PFSK-1 (cell line): ENCODE measurements at regions not wholly inside any gene's neighbourhood (a gene's known extent, or its start where the extent isn't known, plus 50 kb on each side); places are given as distances from the start of the nearest gene placed in this dataset.

Experiments
- FOXP2 ChIP-seq: optimal IDR thresholded peaks from 2 replicates; pipeline ENCODE3; 2011; ENCODE audit warnings: borderline replicate concordance, control low read depth, inconsistent platforms; ENCODE audit not compliant: insufficient read depth; ENCODE audit errors: extremely low read length, extremely low read depth
- POLR2AphosphoS5 ChIP-seq: IDR thresholded peaks from 2 replicates; pipeline ENCODE4 v1.6.1; 2012; ENCODE audit warnings: low read depth, mild to moderate bottlenecking, control low read depth, low read length, moderate library complexity
- SIN3A ChIP-seq: IDR thresholded peaks from 2 replicates; pipeline ENCODE4 v1.6.1; 2012; ENCODE audit warnings: mild to moderate bottlenecking, low read length, moderate library complexity, borderline replicate concordance; ENCODE audit not compliant: insufficient read depth
- TAF1 ChIP-seq: IDR thresholded peaks from 2 replicates; pipeline ENCODE4 v1.6.1; 2012; ENCODE audit warnings: low read length, control low read depth, borderline replicate concordance; ENCODE audit not compliant: insufficient read depth
- TF ChIP-seq, protein P1 (sequence below), 2 experiments: IDR thresholded peaks; 2 replicates each; pipeline versions ENCODE4 v1.6.1 to v1.8.0; 2011 to 2012; ENCODE audit warnings: low read depth in 2 of 2, low read length in 2 of 2, control low read depth in 1 of 2, inconsistent platforms in 1 of 2, mild to moderate bottlenecking in 1 of 2, moderate library complexity in 1 of 2; ENCODE audit not compliant: insufficient read depth in 1 of 2

- TF ChIP-seq POLR2AphosphoS5 (no peak), FOXP2 (no peak), TAF1 (no peak), SIN3A (no peak)
- TF ChIP-seq, protein P1, sequence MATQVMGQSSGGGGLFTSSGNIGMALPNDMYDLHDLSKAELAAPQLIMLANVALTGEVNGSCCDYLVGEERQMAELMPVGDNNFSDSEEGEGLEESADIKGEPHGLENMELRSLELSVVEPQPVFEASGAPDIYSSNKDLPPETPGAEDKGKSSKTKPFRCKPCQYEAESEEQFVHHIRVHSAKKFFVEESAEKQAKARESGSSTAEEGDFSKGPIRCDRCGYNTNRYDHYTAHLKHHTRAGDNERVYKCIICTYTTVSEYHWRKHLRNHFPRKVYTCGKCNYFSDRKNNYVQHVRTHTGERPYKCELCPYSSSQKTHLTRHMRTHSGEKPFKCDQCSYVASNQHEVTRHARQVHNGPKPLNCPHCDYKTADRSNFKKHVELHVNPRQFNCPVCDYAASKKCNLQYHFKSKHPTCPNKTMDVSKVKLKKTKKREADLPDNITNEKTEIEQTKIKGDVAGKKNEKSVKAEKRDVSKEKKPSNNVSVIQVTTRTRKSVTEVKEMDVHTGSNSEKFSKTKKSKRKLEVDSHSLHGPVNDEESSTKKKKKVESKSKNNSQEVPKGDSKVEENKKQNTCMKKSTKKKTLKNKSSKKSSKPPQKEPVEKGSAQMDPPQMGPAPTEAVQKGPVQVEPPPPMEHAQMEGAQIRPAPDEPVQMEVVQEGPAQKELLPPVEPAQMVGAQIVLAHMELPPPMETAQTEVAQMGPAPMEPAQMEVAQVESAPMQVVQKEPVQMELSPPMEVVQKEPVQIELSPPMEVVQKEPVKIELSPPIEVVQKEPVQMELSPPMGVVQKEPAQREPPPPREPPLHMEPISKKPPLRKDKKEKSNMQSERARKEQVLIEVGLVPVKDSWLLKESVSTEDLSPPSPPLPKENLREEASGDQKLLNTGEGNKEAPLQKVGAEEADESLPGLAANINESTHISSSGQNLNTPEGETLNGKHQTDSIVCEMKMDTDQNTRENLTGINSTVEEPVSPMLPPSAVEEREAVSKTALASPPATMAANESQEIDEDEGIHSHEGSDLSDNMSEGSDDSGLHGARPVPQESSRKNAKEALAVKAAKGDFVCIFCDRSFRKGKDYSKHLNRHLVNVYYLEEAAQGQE (IDR thresholded peaks at IDR 0.05; ENCODE audit: insufficient read depth in 1 of 2, low read depth in 2 of 2, low read length in 2 of 2), result no peak
Observed at GRCh38 chr6:126913651-126914050, 204.8 kb upstream of the RSPO3 start.

- TF ChIP-seq FOXP2 (no peak), POLR2AphosphoS5 (no peak), TAF1 (no peak), SIN3A (no peak)
- TF ChIP-seq, protein P1 (IDR thresholded peaks at IDR 0.05; ENCODE audit: insufficient read depth in 1 of 2, low read depth in 2 of 2, low read length in 2 of 2), result no peak
Observed at GRCh38 chr6:126914172-126914571, 204.3 kb upstream of the RSPO3 start.

- TF ChIP-seq, protein P1 (IDR thresholded peaks at IDR 0.05; ENCODE audit: insufficient read depth in 1 of 2, low read depth in 2 of 2, low read length in 2 of 2), result no peak
- TF ChIP-seq SIN3A (no peak), POLR2AphosphoS5 (no peak), TAF1 (no peak), FOXP2 (no peak)
Observed at GRCh38 chr6:126914801-126915200, 203.7 kb upstream of the RSPO3 start.

DNA sequence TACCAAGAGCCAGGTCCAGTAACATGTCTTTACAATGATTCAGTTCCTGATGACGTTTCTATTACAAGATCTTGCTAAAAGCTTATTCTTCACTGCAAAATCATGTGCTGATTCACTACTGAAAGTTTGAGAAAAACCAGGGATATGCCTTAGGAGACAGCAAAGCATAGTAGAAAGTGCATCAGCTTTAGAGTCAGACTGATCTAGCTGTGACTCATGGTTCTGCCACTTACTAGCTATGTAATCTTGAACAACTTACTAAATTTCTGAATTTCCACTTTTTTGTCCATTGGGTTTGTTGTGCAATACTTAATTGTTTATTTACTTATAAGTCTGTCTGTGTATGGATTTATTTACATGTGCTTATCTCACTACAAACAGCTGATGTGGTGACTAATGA lies 198.5 kb upstream of the RSPO3 start:
- TF ChIP-seq, protein P1 (IDR thresholded peaks at IDR 0.05; ENCODE audit: insufficient read depth in 1 of 2, low read depth in 2 of 2, low read length in 2 of 2), result no peak
- no peak for TF ChIP-seq SIN3A
- no peak for TF ChIP-seq POLR2AphosphoS5
- no peak for TF ChIP-seq TAF1
- TF ChIP-seq FOXP2, result no peak

- TF ChIP-seq POLR2AphosphoS5, result no peak
- TF ChIP-seq TAF1, result no peak
- no peak for TF ChIP-seq FOXP2
- no peak for TF ChIP-seq SIN3A
- TF ChIP-seq, protein P1 (IDR thresholded peaks at IDR 0.05; ENCODE audit: insufficient read depth in 1 of 2, low read depth in 2 of 2, low read length in 2 of 2), result no peak
Observed at GRCh38 chr6:126923807-126924206, 194.7 kb upstream of the RSPO3 start.
